PC-9 (cell line): ENCODE measurements at regions not wholly inside any gene's neighbourhood (a gene's known extent, or its start where the extent isn't known, plus 50 kb on each side); places are given as distances from the start of the nearest gene placed in this dataset.

Experiments
- BruUV-seq: library from RNA; stranded (reverse); fragments of 400-500 nt; replicated peaks from 2 replicates; lab custom pipeline; 2021; lab: Mats Ljungman, UMichigan
- CTCF ChIA-PET: fragments of 300-600 bp; sonication (Branson Sonifier 250); formaldehyde crosslinking; loops from one replicate; lab custom pipeline; 2022; ENCODE audit warnings: antibody characterized with exemption; lab: Charles Lee
- POLR2A ChIA-PET: fragments of 300-600 bp; sonication (Branson Sonifier 250); formaldehyde crosslinking; loops from one replicate; lab custom pipeline; 2022; ENCODE audit warnings: antibody characterized with exemption; ENCODE audit not compliant: unreplicated experiment; lab: Charles Lee
- DNase-seq, 2 experiments: peaks; one replicate each; pipeline versions ENCODE4 v3.0.0 to v3.0.0-alpha.2; 2015 to 2022; ENCODE audit warnings: mixed read lengths in 1 of 2
- H2AFZ ChIP-seq: fragments of 200-600 bp; sonication (generic); 2 replicates; pipeline ENCODE4 v1.8.1; 2017; ENCODE audit warnings: antibody characterized with exemption
- H3F3A ChIP-seq: fragments of 200-600 bp; sonication (generic); 2 replicates; pipeline ENCODE4 v1.8.1; 2017; ENCODE audit warnings: antibody characterized with exemption, mild to moderate bottlenecking, low read depth; ENCODE audit not compliant: insufficient read depth
- H3K27ac ChIP-seq: fragments of 200-600 bp; sonication (generic); 2 replicates; pipeline ENCODE4 v1.6.1; 2016; ENCODE audit warnings: mixed run types
- H3K27me3 ChIP-seq: fragments of 200-600 bp; sonication (generic); 2 replicates; pipeline ENCODE4 v1.6.1; 2016; ENCODE audit warnings: low read depth, mixed run types; ENCODE audit not compliant: insufficient read depth
- H3K36me3 ChIP-seq: fragments of 200-600 bp; sonication (generic); 2 replicates; pipeline ENCODE4 v1.6.1; 2016; ENCODE audit warnings: low read depth, mixed run types
- H3K4me1 ChIP-seq: fragments of 200-600 bp; sonication (generic); replicated peaks from 2 replicates; pipeline ENCODE4 v1.6.1; 2016; ENCODE audit warnings: mixed run types; ENCODE audit not compliant: insufficient read depth
- H3K4me2 ChIP-seq: fragments of 200-600 bp; sonication (generic); 2 replicates; pipeline ENCODE4 v1.6.1; 2017; ENCODE audit warnings: mixed run types
- H3K4me3 ChIP-seq: fragments of 200-600 bp; sonication (generic); 2 replicates; pipeline ENCODE4 v1.6.1; 2016; ENCODE audit warnings: mixed run types
- H3K79me2 ChIP-seq: fragments of 200-600 bp; sonication (generic); 2 replicates; pipeline ENCODE4 v1.6.1; 2017; ENCODE audit warnings: low read depth, mixed run types
- H3K9me2 ChIP-seq: fragments of 200-600 bp; sonication (generic); 2 replicates; pipeline ENCODE4 v1.8.1; 2017; ENCODE audit warnings: mild to moderate bottlenecking; ENCODE audit not compliant: insufficient read depth
- H3K9me3 ChIP-seq: fragments of 200-600 bp; sonication (generic); 2 replicates; pipeline ENCODE4 v1.8.1; 2016; ENCODE audit warnings: low read depth; ENCODE audit not compliant: insufficient read depth
- H4K20me1 ChIP-seq: fragments of 200-600 bp; sonication (generic); 2 replicates; pipeline ENCODE4 v1.8.1; 2017; ENCODE audit not compliant: insufficient read depth
- CTCF ChIP-seq: fragments of 200-600 bp; sonication (generic); conservative IDR thresholded peaks from 2 replicates; pipeline ENCODE4 v1.6.1; 2017; ENCODE audit warnings: mixed run types, antibody characterized with exemption, mild to moderate bottlenecking, moderate library complexity
- EZH2 ChIP-seq: fragments of 200-600 bp; sonication (generic); IDR thresholded peaks from 2 replicates; pipeline ENCODE4 v1.8.0; 2017; ENCODE audit warnings: antibody characterized with exemption, low read depth
- intact Hi-C: fragments of 100-400 bp; cut with micrococcal nuclease; formaldehyde crosslinking; loops from one replicate; pipeline ENCODE4 v1.10.0; 2022; ENCODE audit not compliant: unreplicated experiment

- Histone ChIP-seq H2AFZ (no peak overlapping the region), H3K27ac (no peak overlapping the region), H3K4me1 (no peaks in the 10 kb centered on the region), H3F3A (no peaks in the 10 kb centered on the region), H3K9me2 (no peaks in the 10 kb centered on the region), H3K9me3 (no peaks in the 10 kb centered on the region), H3K4me2 (no peak overlapping the region), H4K20me1 (no peaks in the 10 kb centered on the region), H3K27me3 (peaks cover 38% of the 10 kb centered on the region), H3K36me3 (no peaks in the 10 kb centered on the region), H3K79me2 (no peaks in the 10 kb centered on the region), H3K4me3 (no peak overlapping the region)
- ChIA-PET POLR2A (no interaction called here), CTCF (no interaction called here)
- DNase-seq = no peak
- BruUV-seq = no TSS peak
- TF ChIP-seq CTCF = no peak
- no peak for TF ChIP-seq EZH2
- intact Hi-C loops = no loop called here
These were observed 124.4 kb upstream of the SALL3 start for GRCh38 chr18:78855188-78855587.

- H3K4me3 ChIP-seq = no peak overlapping the region
- no peak overlapping the region for H3K4me2 ChIP-seq
- H3K9me2 ChIP-seq = no peaks in the 10 kb centered on the region
- no peaks in the 10 kb centered on the region for H3K9me3 ChIP-seq
- peaks cover 53% of the 10 kb centered on the region for H3K27me3 ChIP-seq
- intact Hi-C loops = no loop called here
- H3F3A ChIP-seq = no peaks in the 10 kb centered on the region
- no TSS peak for BruUV-seq
- no peaks in the 10 kb centered on the region for H3K36me3 ChIP-seq
- no peak for TF ChIP-seq EZH2
- H3K27ac ChIP-seq = no peak overlapping the region
- no peaks in the 10 kb centered on the region for H3K79me2 ChIP-seq
- no peak overlapping the region for H2AFZ ChIP-seq
- POLR2A ChIA-PET = no interaction called here
- H3K4me1 ChIP-seq = no peaks in the 10 kb centered on the region
- H4K20me1 ChIP-seq = no peaks in the 10 kb centered on the region
- CTCF ChIA-PET = no interaction called here
- no peak for DNase-seq
These were observed 122.9 kb upstream of the SALL3 start for GRCh38 chr18:78856569-78857313.

GRCh38 chr18:78857314-78858150 is 122.1 kb upstream of the SALL3 start:
- H3K4me3 ChIP-seq = no peak overlapping the region
- intact Hi-C loops = no loop called here
- H3F3A ChIP-seq = no peaks in the 10 kb centered on the region
- TF ChIP-seq EZH2 = no peak
- no peaks in the 10 kb centered on the region for H3K79me2 ChIP-seq
- H3K27ac ChIP-seq = no peak overlapping the region
- POLR2A ChIA-PET = no interaction called here
- peaks cover 61% of the 10 kb centered on the region for H3K27me3 ChIP-seq
- H2AFZ ChIP-seq = no peak overlapping the region
- H3K9me3 ChIP-seq = no peaks in the 10 kb centered on the region
- DNase-seq = no peak
- H3K4me2 ChIP-seq = no peak overlapping the region
- H3K4me1 ChIP-seq = no peaks in the 10 kb centered on the region
- BruUV-seq = no TSS peak
- no peaks in the 10 kb centered on the region for H3K9me2 ChIP-seq
- H4K20me1 ChIP-seq = no peaks in the 10 kb centered on the region
- CTCF ChIA-PET = no interaction called here
- no peaks in the 10 kb centered on the region for H3K36me3 ChIP-seq

GRCh38 chr18:78859686-78860085 is 119.9 kb upstream of the SALL3 start:
- Histone ChIP-seq H4K20me1 (no peaks in the 10 kb centered on the region), H3F3A (no peaks in the 10 kb centered on the region), H3K9me2 (no peaks in the 10 kb centered on the region), H3K27ac (no peak overlapping the region), H3K9me3 (no peaks in the 10 kb centered on the region), H3K27me3 (peaks cover 81% of the 10 kb centered on the region), H3K4me1 (no peaks in the 10 kb centered on the region), H2AFZ (no peak overlapping the region), H3K4me3 (no peak overlapping the region), H3K79me2 (no peaks in the 10 kb centered on the region), H3K36me3 (no peaks in the 10 kb centered on the region), H3K4me2 (no peak overlapping the region)
- POLR2A ChIA-PET = no interaction called here
- intact Hi-C loops = no loop called here
- TF ChIP-seq CTCF (no peak), EZH2 (no peak)
- BruUV-seq = no TSS peak
- DNase-seq = no peak
- CTCF ChIA-PET = no interaction called here
